Astrocyte of the cerebellum (primary cell): ENCODE measurements at regions not wholly inside any gene's neighbourhood (a gene's known extent, or its start where the extent isn't known, plus 50 kb on each side); places are given as distances from the start of the nearest gene placed in this dataset.
A peak's percentile ranks its signal among the peaks of the same experiment; 100 is the strongest.

Experiments
- DNase-seq: peaks from one replicate; pipeline ENCODE4 v3.0.0-alpha.2; 2011; ENCODE audit warnings: low read depth
- H3K4me3 ChIP-seq: 2 replicates; pipeline ENCODE4 v1.5.1; 2011; ENCODE audit warnings: mild to moderate bottlenecking, low read depth, low read length, moderate library complexity
- CTCF ChIP-seq: IDR thresholded peaks from 2 replicates; pipeline ENCODE4 v1.5.1; 2012; ENCODE audit warnings: low read length, low read depth, moderate library complexity, mild to moderate bottlenecking; ENCODE audit errors: missing control alignments
- in situ Hi-C: cut with HindIII; loops from 2 replicates; pipeline ENCODE4 v1.10.0; 2017; ENCODE audit warnings: low sequenced_read_pairs

GRCh38 chr10:3408603-3409365 lies 236.2 kb upstream of the PITRM1 start:
- no peak overlapping the region for H3K4me3 ChIP-seq
- no peak for TF ChIP-seq CTCF
- DNase-seq, result no peak
- in situ Hi-C loops, result no loop called here

GRCh38 chr10:3407208-3407607 lies 234.6 kb upstream of the PITRM1 start:
- H3K4me3 ChIP-seq, result no peak overlapping the region
- in situ Hi-C loops, result no loop called here
- no peak for DNase-seq
- no peak for TF ChIP-seq CTCF

- in situ Hi-C loops, result no loop called here
- DNase-seq, result no peak
- no peak for TF ChIP-seq CTCF
- H3K4me3 ChIP-seq, result no peak overlapping the region
Observed at GRCh38 chr10:3406556-3406955, 234.0 kb upstream of the PITRM1 start.

- in situ Hi-C loops, result no loop called here
- H3K4me3 ChIP-seq, result no peak overlapping the region
- DNase-seq, result no peak
- no peak for TF ChIP-seq CTCF
Observed at GRCh38 chr10:3404381-3404780, 231.8 kb upstream of the PITRM1 start.

GRCh38 chr10:3402187-3402751 lies 229.7 kb upstream of the PITRM1 start:
- TF ChIP-seq CTCF, result no peak
- DNase-seq, result no peak
- in situ Hi-C loops, result no loop called here
- H3K4me3 ChIP-seq, result no peak overlapping the region

GRCh38 chr10:3401491-3401938 lies 228.9 kb upstream of the PITRM1 start:
- peak; percentile 8 for DNase-seq
- no peak for TF ChIP-seq CTCF
- H3K4me3 ChIP-seq, result no peak overlapping the region
- in situ Hi-C loops, result no loop called here
